ENCODE measurements at regions not wholly inside any gene's neighbourhood (a gene's known extent, or its start where the extent isn't known, plus 50 kb on each side); places are given as distances from the start of the nearest gene placed in this dataset.

- TF ChIP-seq SP1 (CRISPR knock-in tag; conservative IDR thresholded peaks at IDR 0.05) (no peak), USF2 (CRISPR knock-in tag; IDR thresholded peaks at IDR 0.05) (no peak), MAX (CRISPR knock-in tag; IDR thresholded peaks at IDR 0.05) (no peak), MLX (CRISPR knock-in tag; IDR thresholded peaks at IDR 0.05) (no peak), ZSCAN18 (CRISPR knock-in tag; IDR thresholded peaks at IDR 0.05) (no peak)
Observed at GRCh38 chr11:121766166-121766565, 313.4 kb upstream of the SORL1-AS1 start.
